ENCODE measurements at regions not wholly inside any gene's neighbourhood (a gene's known extent, or its start where the extent isn't known, plus 50 kb on each side); places are given as distances from the start of the nearest gene placed in this dataset.

GRCh38 chr21:27425574-27425973, 458.7 kb upstream of the ADAMTS5 start:
- TF ChIP-seq CTCF (optimal IDR thresholded peaks at IDR 0.05 in 1 of 3, IDR thresholded peaks at IDR 0.05 in 1 of 3, conservative IDR thresholded peaks at IDR 0.05 in 1 of 3; ENCODE audit: extremely low read depth in 1 of 3, insufficient read depth in 2 of 3, low read length in 3 of 3) (no peak), EZH2 (IDR thresholded peaks at IDR 0.05; ENCODE audit: low read length) (no peak)
